Liver (tissue), 3 donors: ENCODE measurements at regions not wholly inside any gene's neighbourhood (a gene's known extent, or its start where the extent isn't known, plus 50 kb on each side); places are given as distances from the start of the nearest gene placed in this dataset.
A peak's percentile ranks its signal among the peaks of the same experiment; 100 is the strongest.

Source experiments
- EGR1 ChIP-seq, 2 donors: IDR thresholded peaks; 2 replicates each; pipeline ENCODE4 v1.6.1; 2016 to 2018; ENCODE audit warnings: antibody characterized with exemption in 2 of 2, low read depth in 2 of 2
- FOXA1 ChIP-seq: IDR thresholded peaks from 2 replicates; pipeline ENCODE4 v1.6.1; 2016; ENCODE audit warnings: antibody characterized with exemption
- HNF4G ChIP-seq: IDR thresholded peaks from 2 replicates; pipeline ENCODE4 v1.6.1; 2016; ENCODE audit warnings: antibody characterized with exemption
- RAD21 ChIP-seq, 2 donors: IDR thresholded peaks; 2 replicates each; pipeline ENCODE4 v1.6.1; 2016; ENCODE audit warnings: antibody characterized with exemption in 2 of 2, mild to moderate bottlenecking in 2 of 2
- RXRA ChIP-seq, 2 donors: IDR thresholded peaks; 2 replicates each; pipeline ENCODE4 v1.6.1; 2017 to 2018; ENCODE audit warnings: antibody characterized with exemption in 2 of 2, mild to moderate bottlenecking in 1 of 2
- SP1 ChIP-seq: IDR thresholded peaks from 2 replicates; pipeline ENCODE4 v1.6.1; 2018; ENCODE audit warnings: antibody characterized with exemption, mild to moderate bottlenecking
- TAF1 ChIP-seq: conservative IDR thresholded peaks from 2 replicates; pipeline ENCODE4 v1.6.1; 2016; ENCODE audit warnings: antibody characterized with exemption, mild to moderate bottlenecking
- YY1 ChIP-seq: IDR thresholded peaks from 2 replicates; pipeline ENCODE4 v1.6.1; 2016; ENCODE audit warnings: antibody characterized with exemption, mild to moderate bottlenecking
- TF ChIP-seq, protein P1 (sequence below): fragments of 150-350 bp; IDR thresholded peaks from 2 replicates; pipeline ENCODE4 v1.5.1; 2017; ENCODE audit warnings: improper control_type of control experiment, low read depth, low read length; ENCODE audit not compliant: missing input control
- TF ChIP-seq, protein P2 (sequence below): IDR thresholded peaks from 2 replicates; pipeline ENCODE4 v1.6.1; 2016; ENCODE audit warnings: antibody characterized with exemption, mild to moderate bottlenecking
- TF ChIP-seq, protein P3 (sequence below): IDR thresholded peaks from 2 replicates; pipeline ENCODE4 v1.6.1; 2016; ENCODE audit warnings: antibody characterized with exemption
- TF ChIP-seq, protein P4 (sequence below): IDR thresholded peaks from 2 replicates; pipeline ENCODE4 v1.6.1; 2016; ENCODE audit warnings: antibody characterized with exemption
- TF ChIP-seq, protein P5 (sequence below): IDR thresholded peaks from 2 replicates; pipeline ENCODE4 v1.6.1; 2016; ENCODE audit warnings: antibody characterized with exemption
- donor health status: healthy.
- donor health status: healthy.

DNA sequence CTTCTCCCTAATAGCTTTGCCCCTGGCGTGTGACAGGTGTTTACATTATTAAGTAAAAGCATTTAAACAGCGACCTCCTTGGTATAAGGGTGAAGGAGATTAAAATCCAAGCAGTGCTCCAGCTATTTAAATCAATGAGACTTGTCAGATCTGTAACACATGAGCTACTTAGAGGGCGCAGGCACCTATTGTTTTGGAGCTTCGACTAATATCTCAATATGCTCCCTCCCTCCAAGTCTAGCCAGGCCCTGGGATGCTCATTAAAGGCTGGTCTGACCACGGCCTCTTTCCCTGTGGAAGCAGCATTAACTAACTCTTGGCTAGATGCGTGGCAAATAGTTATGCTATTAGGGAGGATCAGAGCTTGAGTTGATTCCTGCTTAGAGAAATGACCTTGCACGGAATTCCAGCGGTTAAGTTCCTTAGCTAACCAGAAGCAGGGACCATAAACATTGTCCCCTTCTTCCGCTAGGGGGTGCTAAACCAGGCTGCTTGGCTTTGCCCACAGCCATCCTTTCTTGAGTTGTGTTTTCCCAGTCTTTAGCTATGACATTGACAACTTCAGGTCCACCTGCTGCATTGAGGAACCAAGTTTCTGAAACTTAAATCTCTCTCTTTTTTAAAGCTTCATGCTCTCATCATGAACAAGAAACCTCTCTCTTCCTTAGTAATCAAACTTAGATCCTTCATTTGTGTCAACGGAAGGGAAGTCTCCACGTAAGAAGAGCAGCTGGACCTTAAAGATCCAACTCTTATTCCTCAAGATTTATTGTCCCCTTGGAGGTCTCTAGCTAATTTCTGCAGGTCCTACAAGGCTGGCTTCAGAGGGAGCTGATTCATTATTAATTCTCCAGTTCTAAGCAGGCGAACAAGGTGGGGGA, 80.7 kb upstream of the IGFBP7 start:
- TF ChIP-seq, protein P1, sequence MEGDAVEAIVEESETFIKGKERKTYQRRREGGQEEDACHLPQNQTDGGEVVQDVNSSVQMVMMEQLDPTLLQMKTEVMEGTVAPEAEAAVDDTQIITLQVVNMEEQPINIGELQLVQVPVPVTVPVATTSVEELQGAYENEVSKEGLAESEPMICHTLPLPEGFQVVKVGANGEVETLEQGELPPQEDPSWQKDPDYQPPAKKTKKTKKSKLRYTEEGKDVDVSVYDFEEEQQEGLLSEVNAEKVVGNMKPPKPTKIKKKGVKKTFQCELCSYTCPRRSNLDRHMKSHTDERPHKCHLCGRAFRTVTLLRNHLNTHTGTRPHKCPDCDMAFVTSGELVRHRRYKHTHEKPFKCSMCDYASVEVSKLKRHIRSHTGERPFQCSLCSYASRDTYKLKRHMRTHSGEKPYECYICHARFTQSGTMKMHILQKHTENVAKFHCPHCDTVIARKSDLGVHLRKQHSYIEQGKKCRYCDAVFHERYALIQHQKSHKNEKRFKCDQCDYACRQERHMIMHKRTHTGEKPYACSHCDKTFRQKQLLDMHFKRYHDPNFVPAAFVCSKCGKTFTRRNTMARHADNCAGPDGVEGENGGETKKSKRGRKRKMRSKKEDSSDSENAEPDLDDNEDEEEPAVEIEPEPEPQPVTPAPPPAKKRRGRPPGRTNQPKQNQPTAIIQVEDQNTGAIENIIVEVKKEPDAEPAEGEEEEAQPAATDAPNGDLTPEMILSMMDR: peak; percentile 45
- TF ChIP-seq RAD21 (IDR thresholded peaks at IDR 0.05) (no peak), TAF1 (no peak), EGR1 (IDR thresholded peaks at IDR 0.05; ENCODE audit: low read depth in 2 of 2) (no peak), RXRA (IDR thresholded peaks at IDR 0.05) (no peak), SP1 (no peak), YY1 (no peak), HNF4G (no peak), FOXA1 (no peak)
- TF ChIP-seq, protein P2, sequence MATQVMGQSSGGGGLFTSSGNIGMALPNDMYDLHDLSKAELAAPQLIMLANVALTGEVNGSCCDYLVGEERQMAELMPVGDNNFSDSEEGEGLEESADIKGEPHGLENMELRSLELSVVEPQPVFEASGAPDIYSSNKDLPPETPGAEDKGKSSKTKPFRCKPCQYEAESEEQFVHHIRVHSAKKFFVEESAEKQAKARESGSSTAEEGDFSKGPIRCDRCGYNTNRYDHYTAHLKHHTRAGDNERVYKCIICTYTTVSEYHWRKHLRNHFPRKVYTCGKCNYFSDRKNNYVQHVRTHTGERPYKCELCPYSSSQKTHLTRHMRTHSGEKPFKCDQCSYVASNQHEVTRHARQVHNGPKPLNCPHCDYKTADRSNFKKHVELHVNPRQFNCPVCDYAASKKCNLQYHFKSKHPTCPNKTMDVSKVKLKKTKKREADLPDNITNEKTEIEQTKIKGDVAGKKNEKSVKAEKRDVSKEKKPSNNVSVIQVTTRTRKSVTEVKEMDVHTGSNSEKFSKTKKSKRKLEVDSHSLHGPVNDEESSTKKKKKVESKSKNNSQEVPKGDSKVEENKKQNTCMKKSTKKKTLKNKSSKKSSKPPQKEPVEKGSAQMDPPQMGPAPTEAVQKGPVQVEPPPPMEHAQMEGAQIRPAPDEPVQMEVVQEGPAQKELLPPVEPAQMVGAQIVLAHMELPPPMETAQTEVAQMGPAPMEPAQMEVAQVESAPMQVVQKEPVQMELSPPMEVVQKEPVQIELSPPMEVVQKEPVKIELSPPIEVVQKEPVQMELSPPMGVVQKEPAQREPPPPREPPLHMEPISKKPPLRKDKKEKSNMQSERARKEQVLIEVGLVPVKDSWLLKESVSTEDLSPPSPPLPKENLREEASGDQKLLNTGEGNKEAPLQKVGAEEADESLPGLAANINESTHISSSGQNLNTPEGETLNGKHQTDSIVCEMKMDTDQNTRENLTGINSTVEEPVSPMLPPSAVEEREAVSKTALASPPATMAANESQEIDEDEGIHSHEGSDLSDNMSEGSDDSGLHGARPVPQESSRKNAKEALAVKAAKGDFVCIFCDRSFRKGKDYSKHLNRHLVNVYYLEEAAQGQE: no peak
- TF ChIP-seq, protein P3, sequence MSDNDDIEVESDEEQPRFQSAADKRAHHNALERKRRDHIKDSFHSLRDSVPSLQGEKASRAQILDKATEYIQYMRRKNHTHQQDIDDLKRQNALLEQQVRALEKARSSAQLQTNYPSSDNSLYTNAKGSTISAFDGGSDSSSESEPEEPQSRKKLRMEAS: no peak
- TF ChIP-seq, protein P4, sequence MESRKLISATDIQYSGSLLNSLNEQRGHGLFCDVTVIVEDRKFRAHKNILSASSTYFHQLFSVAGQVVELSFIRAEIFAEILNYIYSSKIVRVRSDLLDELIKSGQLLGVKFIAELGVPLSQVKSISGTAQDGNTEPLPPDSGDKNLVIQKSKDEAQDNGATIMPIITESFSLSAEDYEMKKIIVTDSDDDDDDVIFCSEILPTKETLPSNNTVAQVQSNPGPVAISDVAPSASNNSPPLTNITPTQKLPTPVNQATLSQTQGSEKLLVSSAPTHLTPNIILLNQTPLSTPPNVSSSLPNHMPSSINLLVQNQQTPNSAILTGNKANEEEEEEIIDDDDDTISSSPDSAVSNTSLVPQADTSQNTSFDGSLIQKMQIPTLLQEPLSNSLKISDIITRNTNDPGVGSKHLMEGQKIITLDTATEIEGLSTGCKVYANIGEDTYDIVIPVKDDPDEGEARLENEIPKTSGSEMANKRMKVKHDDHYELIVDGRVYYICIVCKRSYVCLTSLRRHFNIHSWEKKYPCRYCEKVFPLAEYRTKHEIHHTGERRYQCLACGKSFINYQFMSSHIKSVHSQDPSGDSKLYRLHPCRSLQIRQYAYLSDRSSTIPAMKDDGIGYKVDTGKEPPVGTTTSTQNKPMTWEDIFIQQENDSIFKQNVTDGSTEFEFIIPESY: no peak
- TF ChIP-seq, protein P5, sequence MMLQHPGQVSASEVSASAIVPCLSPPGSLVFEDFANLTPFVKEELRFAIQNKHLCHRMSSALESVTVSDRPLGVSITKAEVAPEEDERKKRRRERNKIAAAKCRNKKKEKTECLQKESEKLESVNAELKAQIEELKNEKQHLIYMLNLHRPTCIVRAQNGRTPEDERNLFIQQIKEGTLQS: no peak
